Smooth muscle cell (in vitro differentiated cells): ENCODE measurements at regions not wholly inside any gene's neighbourhood (a gene's known extent, or its start where the extent isn't known, plus 50 kb on each side); places are given as distances from the start of the nearest gene placed in this dataset.

Source experiments
- DNase-seq: peaks from one replicate; lab custom pipeline; 2025; ENCODE audit not compliant: unreplicated experiment; lab: John Stamatoyannopoulos, UW
- H2AFZ ChIP-seq: fragments of 200-600 bp; sonication (generic); 2 replicates; pipeline ENCODE4 v1.6.0; 2016; ENCODE audit warnings: antibody characterized with exemption, low read depth, mild to moderate bottlenecking
- H3F3A ChIP-seq: fragments of 200-600 bp; sonication (generic); 2 replicates; pipeline ENCODE4 v1.6.0; 2017; ENCODE audit warnings: antibody characterized with exemption, low read depth
- H3K27ac ChIP-seq: fragments of 200-600 bp; sonication (generic); 2 replicates; pipeline ENCODE4 v1.5.1; 2016; ENCODE audit warnings: low read depth, mild to moderate bottlenecking
- H3K27me3 ChIP-seq: fragments of 200-600 bp; sonication (generic); 2 replicates; pipeline ENCODE4 v1.6.1; 2016; ENCODE audit warnings: low read depth, mild to moderate bottlenecking
- H3K36me3 ChIP-seq: fragments of 200-600 bp; sonication (generic); 2 replicates; pipeline ENCODE4 v1.5.1; 2016; ENCODE audit warnings: low read depth
- H3K4me1 ChIP-seq: fragments of 200-600 bp; sonication (generic); 2 replicates; pipeline ENCODE4 v1.5.1; 2016; ENCODE audit warnings: low read depth
- H3K4me2 ChIP-seq: fragments of 200-600 bp; sonication (generic); 2 replicates; pipeline ENCODE4 v1.6.0; 2016; ENCODE audit warnings: mild to moderate bottlenecking
- H3K4me3 ChIP-seq: fragments of 200-600 bp; sonication (generic); 2 replicates; pipeline ENCODE4 v1.5.1; 2016; ENCODE audit warnings: mild to moderate bottlenecking
- H3K79me2 ChIP-seq: fragments of 200-600 bp; sonication (generic); 2 replicates; pipeline ENCODE4 v1.6.0; 2016; ENCODE audit warnings: low read depth, mild to moderate bottlenecking
- H3K9ac ChIP-seq: fragments of 200-600 bp; sonication (generic); 2 replicates; pipeline ENCODE4 v1.6.0; 2016; ENCODE audit warnings: low read depth
- H3K9me3 ChIP-seq: fragments of 200-600 bp; sonication (generic); replicated peaks from 2 replicates; pipeline ENCODE4 v1.5.1; 2016; ENCODE audit warnings: low read depth
- H4K20me1 ChIP-seq: fragments of 200-600 bp; sonication (generic); 2 replicates; pipeline ENCODE4 v1.6.0; 2016; ENCODE audit warnings: low read depth
- CTCF ChIP-seq: fragments of 200-600 bp; sonication (generic); IDR thresholded peaks from 2 replicates; pipeline ENCODE4 v1.5.1; 2017; ENCODE audit warnings: borderline replicate concordance, mild to moderate bottlenecking, antibody characterized with exemption; ENCODE audit not compliant: insufficient read depth, poor library complexity, severe bottlenecking
- WGBS: methylation state at CpG from one replicate; pipeline ENCODE4 v1.1.7; 2016; ENCODE audit warnings: low lambda C conversion rate; 5-methylcytosine and 5-hydroxymethylcytosine counted together

- 84% methylated on average over 7 of the region's 7 CpGs for WGBS
- H3K9me3 ChIP-seq = no peaks in the 10 kb centered on the region
- no peaks in the 10 kb centered on the region for H4K20me1 ChIP-seq
- DNase-seq = no peak
- H3K36me3 ChIP-seq = no peaks in the 10 kb centered on the region
- no peaks in the 10 kb centered on the region for H3K79me2 ChIP-seq
- H3K4me2 ChIP-seq = no peak overlapping the region
- no peaks in the 10 kb centered on the region for H3K4me1 ChIP-seq
- H3K9ac ChIP-seq = no peak overlapping the region
- H2AFZ ChIP-seq = no peak overlapping the region
- H3K4me3 ChIP-seq = no peak overlapping the region
- no peak overlapping the region for H3K27ac ChIP-seq
- no peaks in the 10 kb centered on the region for H3K27me3 ChIP-seq
- H3F3A ChIP-seq = no peaks in the 10 kb centered on the region
- TF ChIP-seq CTCF = no peak
Observed at GRCh38 chr16:86411897-86412296, 98.4 kb upstream of the FOXF1 start.

GRCh38 chr16:86414991-86415740, 95.2 kb upstream of the FOXF1 start:
- Histone ChIP-seq H3K27me3 (peaks cover 3% of the 10 kb centered on the region), H3K9me3 (no peaks in the 10 kb centered on the region), H2AFZ (no peak overlapping the region), H3K9ac (no peak overlapping the region), H3F3A (no peaks in the 10 kb centered on the region), H3K4me2 (no peak overlapping the region), H3K4me3 (no peak overlapping the region), H3K27ac (no peak overlapping the region), H3K4me1 (no peaks in the 10 kb centered on the region), H3K79me2 (no peaks in the 10 kb centered on the region), H4K20me1 (no peaks in the 10 kb centered on the region), H3K36me3 (no peaks in the 10 kb centered on the region)
- DNase-seq = no peak
- no peak for TF ChIP-seq CTCF
- WGBS = 92% methylated on average over 9 of the region's 9 CpGs

- DNase-seq = no peak
- Histone ChIP-seq H3K9me3 (no peaks in the 10 kb centered on the region), H3K4me3 (no peak overlapping the region), H3K4me1 (no peaks in the 10 kb centered on the region), H3K36me3 (no peaks in the 10 kb centered on the region), H3K27ac (no peak overlapping the region), H2AFZ (no peak overlapping the region), H3F3A (no peaks in the 10 kb centered on the region), H3K9ac (no peak overlapping the region), H3K27me3 (peaks cover 3% of the 10 kb centered on the region), H3K79me2 (no peaks in the 10 kb centered on the region), H3K4me2 (no peak overlapping the region), H4K20me1 (no peaks in the 10 kb centered on the region)
- no peak for TF ChIP-seq CTCF
Observed at GRCh38 chr16:86418981-86419380, 91.3 kb upstream of the FOXF1 start.

- H3K27ac ChIP-seq = no peak overlapping the region
- no peaks in the 10 kb centered on the region for H3K36me3 ChIP-seq
- no peak for TF ChIP-seq CTCF
- no peaks in the 10 kb centered on the region for H3K9me3 ChIP-seq
- no peak overlapping the region for H3K9ac ChIP-seq
- no peaks in the 10 kb centered on the region for H3F3A ChIP-seq
- no peak overlapping the region for H3K4me2 ChIP-seq
- WGBS = 90% methylated on average over 2 of the region's 2 CpGs
- no peaks in the 10 kb centered on the region for H4K20me1 ChIP-seq
- H2AFZ ChIP-seq = no peak overlapping the region
- DNase-seq = no peak
- no peak overlapping the region for H3K4me3 ChIP-seq
- no peaks in the 10 kb centered on the region for H3K79me2 ChIP-seq
- no peaks in the 10 kb centered on the region for H3K4me1 ChIP-seq
- peaks cover 3% of the 10 kb centered on the region for H3K27me3 ChIP-seq
Observed at GRCh38 chr16:86419518-86419917, 90.8 kb upstream of the FOXF1 start.
